Retinal pigment epithelial cell (primary cell): ENCODE measurements at regions not wholly inside any gene's neighbourhood (a gene's known extent, or its start where the extent isn't known, plus 50 kb on each side); places are given as distances from the start of the nearest gene placed in this dataset.

Source experiments
- DNase-seq: peaks from one replicate; pipeline ENCODE4 v3.0.0-alpha.2; 2010; ENCODE audit warnings: low read depth
- H3K4me3 ChIP-seq: 2 replicates; pipeline ENCODE4 v1.5.1; 2011; ENCODE audit warnings: mild to moderate bottlenecking, low read length, control low read depth, moderate library complexity
- TF ChIP-seq, protein P1 (sequence below): conservative IDR thresholded peaks from 2 replicates; pipeline ENCODE4 v1.5.1; 2011; ENCODE audit warnings: low read depth, low read length, control low read depth, inconsistent platforms

DNA sequence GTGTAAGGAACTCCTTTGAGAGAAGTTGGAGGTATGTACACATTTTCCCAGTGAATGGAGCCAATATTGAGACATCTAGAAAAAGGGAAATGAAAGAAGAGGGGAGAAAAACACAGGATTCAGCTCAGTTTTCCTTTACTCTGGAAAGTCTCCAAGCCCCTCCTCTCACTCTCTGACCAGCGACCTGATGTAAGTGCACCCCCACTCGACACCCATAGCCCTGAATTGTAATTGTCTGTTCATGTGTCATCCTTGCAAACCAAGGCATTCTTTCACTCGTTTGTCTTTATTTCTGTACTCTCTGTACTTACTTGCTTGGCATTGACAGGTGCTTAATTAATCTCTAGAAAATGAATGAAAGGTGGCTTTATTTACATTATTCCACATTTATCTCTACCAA is 55.7 kb upstream of the CTAGE1 start:
- no peak overlapping the region for H3K4me3 ChIP-seq
- no peak for DNase-seq
- TF ChIP-seq, protein P1, sequence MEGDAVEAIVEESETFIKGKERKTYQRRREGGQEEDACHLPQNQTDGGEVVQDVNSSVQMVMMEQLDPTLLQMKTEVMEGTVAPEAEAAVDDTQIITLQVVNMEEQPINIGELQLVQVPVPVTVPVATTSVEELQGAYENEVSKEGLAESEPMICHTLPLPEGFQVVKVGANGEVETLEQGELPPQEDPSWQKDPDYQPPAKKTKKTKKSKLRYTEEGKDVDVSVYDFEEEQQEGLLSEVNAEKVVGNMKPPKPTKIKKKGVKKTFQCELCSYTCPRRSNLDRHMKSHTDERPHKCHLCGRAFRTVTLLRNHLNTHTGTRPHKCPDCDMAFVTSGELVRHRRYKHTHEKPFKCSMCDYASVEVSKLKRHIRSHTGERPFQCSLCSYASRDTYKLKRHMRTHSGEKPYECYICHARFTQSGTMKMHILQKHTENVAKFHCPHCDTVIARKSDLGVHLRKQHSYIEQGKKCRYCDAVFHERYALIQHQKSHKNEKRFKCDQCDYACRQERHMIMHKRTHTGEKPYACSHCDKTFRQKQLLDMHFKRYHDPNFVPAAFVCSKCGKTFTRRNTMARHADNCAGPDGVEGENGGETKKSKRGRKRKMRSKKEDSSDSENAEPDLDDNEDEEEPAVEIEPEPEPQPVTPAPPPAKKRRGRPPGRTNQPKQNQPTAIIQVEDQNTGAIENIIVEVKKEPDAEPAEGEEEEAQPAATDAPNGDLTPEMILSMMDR, result no peak

DNA sequence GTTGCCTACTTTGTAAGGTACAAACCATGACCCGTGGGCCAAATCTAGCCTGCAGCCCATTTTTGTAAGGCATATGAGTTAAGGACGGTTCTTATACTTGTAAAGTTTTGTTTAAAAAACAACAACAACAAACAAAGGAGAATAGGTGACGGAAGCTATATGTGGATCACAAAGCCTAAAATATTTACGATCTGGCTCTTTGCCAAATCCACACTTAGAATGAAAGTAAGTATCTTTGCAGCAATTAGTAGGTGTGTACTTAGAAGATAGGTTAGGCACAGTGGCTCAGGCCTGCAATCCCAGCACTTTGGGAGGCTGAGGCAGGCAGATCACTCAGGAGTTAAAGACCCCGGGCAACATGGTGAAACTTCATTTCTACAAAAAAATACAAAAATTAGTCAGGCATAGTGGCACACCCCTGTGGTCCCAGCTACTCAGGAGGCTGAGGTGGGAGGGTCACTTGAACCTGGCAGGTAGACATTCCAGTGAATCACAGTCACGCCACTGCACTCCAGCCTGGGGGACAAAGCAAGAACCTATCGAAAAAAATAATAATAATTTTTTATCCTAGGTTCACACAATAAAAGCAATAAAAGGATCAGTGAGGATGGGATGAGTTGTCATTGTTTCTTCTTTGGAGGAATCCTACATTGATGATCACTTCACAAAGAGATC is 57.8 kb upstream of the CTAGE1 start:
- DNase-seq, result no peak

DNA sequence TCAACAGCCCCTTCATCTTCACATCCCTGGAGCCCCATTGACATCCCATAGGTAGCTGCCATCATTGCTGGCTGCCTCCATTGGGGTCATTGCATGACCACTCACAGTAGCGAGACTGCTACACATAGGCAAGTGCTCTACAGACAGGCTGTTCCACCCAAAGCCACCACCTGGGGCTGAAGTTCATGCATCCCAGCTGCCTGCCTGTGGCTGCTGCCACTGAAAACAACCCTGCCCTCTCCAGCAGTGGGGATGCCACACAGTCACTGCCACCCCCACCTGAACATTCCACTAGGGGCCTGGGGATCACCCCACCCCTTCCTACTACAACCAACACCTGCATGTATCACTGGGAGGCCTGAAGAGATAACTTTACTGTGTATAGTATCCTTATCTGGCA is 59.5 kb upstream of the CTAGE1 start:
- no peak for DNase-seq
- no peak overlapping the region for H3K4me3 ChIP-seq
- TF ChIP-seq, protein P1, result no peak

More for the DNA sequence above, 57.8 kb upstream of the CTAGE1 start:
- TF ChIP-seq, protein P1, result no peak
- H3K4me3 ChIP-seq, result no peak overlapping the region

DNA sequence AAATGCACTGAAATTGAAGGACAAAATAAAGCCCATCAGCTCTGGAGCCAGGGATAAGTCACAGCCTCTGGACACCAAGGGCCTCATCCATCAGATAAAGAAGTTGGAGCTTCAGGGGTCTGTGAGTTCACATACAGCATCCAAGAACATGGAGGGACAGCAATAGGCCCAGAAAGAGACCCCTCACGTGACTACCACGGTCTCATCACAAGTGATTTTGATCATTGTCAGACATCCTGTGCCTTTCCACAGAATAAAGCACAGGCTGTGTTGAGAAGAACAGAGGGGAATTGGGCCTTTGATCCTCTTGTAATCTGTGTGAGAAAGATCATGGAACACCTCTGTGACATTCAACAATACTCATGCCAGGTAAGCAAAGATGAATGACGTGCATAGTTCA is 65.2 kb upstream of the CTAGE1 start:
- no peak overlapping the region for H3K4me3 ChIP-seq
- DNase-seq, result no peak
- TF ChIP-seq, protein P1, result no peak

DNA sequence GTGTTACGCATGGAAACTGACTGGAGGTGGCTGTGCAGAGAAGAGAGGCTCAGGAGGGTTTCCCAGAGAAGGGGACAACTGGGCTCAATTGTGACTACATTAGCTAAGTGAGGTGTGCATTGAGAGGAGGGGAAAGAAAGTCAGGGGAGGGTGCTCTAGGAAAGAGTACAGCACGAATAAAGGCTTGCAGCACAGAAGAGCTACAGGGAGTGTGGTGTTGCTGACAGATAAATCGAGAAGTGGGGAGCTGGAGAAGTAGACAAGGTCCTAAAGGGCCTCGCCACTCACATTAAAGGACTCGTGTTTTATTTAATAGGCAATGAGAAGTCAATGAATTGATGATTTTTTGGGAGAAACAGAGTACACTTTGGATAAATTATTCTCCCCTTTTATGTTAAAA is 65.7 kb upstream of the CTAGE1 start:
- TF ChIP-seq, protein P1, result no peak
- DNase-seq, result no peak
- no peak overlapping the region for H3K4me3 ChIP-seq

DNA sequence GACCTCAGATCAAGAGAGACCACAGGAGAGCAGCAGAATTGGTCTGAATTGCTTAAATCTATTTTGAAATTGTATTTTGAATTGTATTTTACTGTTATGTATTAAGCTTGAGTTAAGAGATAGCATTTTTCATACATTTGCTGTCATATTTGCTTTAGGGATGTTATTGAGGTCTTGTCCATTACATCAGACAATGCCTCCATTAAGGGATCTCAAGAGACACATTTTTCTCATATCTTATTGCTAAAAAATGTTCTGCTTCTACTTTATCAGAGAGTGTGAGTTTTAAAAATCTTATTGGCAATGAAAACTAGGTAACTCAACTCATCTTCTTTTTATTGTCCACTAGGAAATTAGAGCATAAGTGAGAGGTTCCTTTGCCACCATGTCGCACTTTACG is 66.8 kb upstream of the CTAGE1 start:
- no peak for DNase-seq
- TF ChIP-seq, protein P1, result no peak
- H3K4me3 ChIP-seq, result no peak overlapping the region

DNA sequence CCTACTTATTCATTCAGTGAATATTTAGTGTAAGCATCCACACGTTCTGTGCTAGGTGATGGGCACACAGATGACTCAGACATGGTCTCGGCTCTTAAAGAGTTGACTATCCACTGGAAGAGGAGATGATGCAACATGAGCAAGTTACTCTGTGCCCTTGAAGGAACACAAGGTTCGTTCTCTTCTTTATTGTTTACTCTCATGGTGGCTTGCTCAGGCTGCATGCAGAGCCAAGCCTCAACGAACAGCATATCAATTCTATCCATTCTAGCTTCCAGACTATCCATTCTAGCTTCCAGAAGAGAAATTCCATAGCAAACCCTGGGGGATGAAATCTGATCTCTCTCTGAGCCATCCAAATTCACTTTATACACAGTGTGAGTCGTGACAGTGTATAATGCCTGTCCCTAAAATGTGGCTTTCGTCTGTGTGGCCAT is 68.1 kb upstream of the CTAGE1 start:
- TF ChIP-seq, protein P1, result no peak
- no peak for DNase-seq
- no peak overlapping the region for H3K4me3 ChIP-seq
